HL-60 (cell line): ENCODE measurements at regions not wholly inside any gene's neighbourhood (a gene's known extent, or its start where the extent isn't known, plus 50 kb on each side); places are given as distances from the start of the nearest gene placed in this dataset.

Experiments used
- CTCF ChIP-seq: IDR thresholded peaks from one replicate; pipeline ENCODE4 v1.5.1; 2011; ENCODE audit warnings: low read length, control low read depth, inconsistent platforms; ENCODE audit not compliant: insufficient read depth
- SPI1 ChIP-seq: IDR thresholded peaks from 2 replicates; pipeline ENCODE4 v1.6.1; 2012; ENCODE audit warnings: low read depth, mild to moderate bottlenecking, borderline replicate concordance

GRCh38 chr13:22138947-22139346 is 468.1 kb downstream of the FGF9 start:
- no peak for TF ChIP-seq CTCF
- TF ChIP-seq SPI1: no peak
